ENCODE measurements at regions not wholly inside any gene's neighbourhood (a gene's known extent, or its start where the extent isn't known, plus 50 kb on each side); places are given as distances from the start of the nearest gene placed in this dataset.

GRCh38 chr11:113538451-113539412 is 63.5 kb upstream of the DRD2 start:
- DNase-seq (ENCODE audit: extremely low spot score): no peak
- POLR2A ChIA-PET: no interaction called here
- TF ChIP-seq, protein P1, sequence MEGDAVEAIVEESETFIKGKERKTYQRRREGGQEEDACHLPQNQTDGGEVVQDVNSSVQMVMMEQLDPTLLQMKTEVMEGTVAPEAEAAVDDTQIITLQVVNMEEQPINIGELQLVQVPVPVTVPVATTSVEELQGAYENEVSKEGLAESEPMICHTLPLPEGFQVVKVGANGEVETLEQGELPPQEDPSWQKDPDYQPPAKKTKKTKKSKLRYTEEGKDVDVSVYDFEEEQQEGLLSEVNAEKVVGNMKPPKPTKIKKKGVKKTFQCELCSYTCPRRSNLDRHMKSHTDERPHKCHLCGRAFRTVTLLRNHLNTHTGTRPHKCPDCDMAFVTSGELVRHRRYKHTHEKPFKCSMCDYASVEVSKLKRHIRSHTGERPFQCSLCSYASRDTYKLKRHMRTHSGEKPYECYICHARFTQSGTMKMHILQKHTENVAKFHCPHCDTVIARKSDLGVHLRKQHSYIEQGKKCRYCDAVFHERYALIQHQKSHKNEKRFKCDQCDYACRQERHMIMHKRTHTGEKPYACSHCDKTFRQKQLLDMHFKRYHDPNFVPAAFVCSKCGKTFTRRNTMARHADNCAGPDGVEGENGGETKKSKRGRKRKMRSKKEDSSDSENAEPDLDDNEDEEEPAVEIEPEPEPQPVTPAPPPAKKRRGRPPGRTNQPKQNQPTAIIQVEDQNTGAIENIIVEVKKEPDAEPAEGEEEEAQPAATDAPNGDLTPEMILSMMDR (IDR thresholded peaks at IDR 0.05; ENCODE audit: control extremely low read depth, extremely low read depth, low read depth, missing control alignments): no peak
- CTCF ChIA-PET: interaction anchor here (1.3 to 1.7 kb wide), 4 partner anchors 9 to 233 kb away, joined by 4 to 8 read pairs (median 6); no protein-coding TSS in a partner anchor

DNA sequence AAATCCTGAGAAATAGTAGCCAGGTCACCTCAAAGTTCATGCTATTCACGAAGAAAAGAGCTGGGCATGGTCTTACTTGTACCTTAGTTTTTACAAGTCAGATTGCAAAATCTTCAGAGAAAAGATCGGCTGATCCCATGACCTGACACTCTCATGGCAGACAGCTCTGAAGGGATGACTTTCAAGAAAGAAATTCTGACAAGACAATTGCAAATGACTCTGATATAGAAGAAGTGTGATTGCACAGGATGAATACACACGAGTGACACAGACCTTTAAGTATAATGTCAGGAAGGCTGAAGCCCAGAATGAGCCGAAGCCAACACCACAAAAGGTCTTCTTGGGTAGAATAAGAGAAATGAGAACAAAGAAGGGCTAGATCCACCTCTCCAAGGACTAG is 59.4 kb upstream of the DRD2 start:
- ChIA-PET POLR2A (no interaction called here), CTCF (interaction anchor here (1.1 to 6.1 kb wide), 4 partner anchors 14 to 229 kb away, joined by 3 to 70 read pairs (median 31); partner anchors contain the start of gene TTC12)
- no peak for DNase-seq (ENCODE audit: extremely low spot score)
- TF ChIP-seq, protein P1 (IDR thresholded peaks at IDR 0.05; ENCODE audit: control extremely low read depth, extremely low read depth, low read depth, missing control alignments): no peak

DNA sequence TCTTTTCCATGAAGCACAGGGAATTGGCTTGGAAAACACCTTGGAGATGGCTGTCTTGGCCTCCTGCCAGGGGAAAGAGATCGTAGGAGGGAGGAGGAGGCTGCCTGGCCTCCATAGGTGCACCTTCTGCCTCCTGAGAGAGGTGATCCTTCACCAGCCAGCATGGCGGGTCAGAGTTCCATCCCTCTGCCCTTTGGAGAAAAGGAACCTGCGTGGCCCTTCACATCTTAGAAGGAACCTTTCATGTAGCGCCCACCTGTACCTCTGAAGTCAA is 58.2 kb upstream of the DRD2 start:
- no peak for DNase-seq (ENCODE audit: extremely low spot score)
- TF ChIP-seq, protein P1 (IDR thresholded peaks at IDR 0.05; ENCODE audit: control extremely low read depth, extremely low read depth, low read depth, missing control alignments): no peak
- ChIA-PET POLR2A (no interaction called here), CTCF (interaction anchor here (0.7 to 6.1 kb wide), 20 partner anchors 11 to 727 kb away, joined by 3 to 70 read pairs (median 5); partner anchors contain the start of genes TTC12 and ZW10)

DNA sequence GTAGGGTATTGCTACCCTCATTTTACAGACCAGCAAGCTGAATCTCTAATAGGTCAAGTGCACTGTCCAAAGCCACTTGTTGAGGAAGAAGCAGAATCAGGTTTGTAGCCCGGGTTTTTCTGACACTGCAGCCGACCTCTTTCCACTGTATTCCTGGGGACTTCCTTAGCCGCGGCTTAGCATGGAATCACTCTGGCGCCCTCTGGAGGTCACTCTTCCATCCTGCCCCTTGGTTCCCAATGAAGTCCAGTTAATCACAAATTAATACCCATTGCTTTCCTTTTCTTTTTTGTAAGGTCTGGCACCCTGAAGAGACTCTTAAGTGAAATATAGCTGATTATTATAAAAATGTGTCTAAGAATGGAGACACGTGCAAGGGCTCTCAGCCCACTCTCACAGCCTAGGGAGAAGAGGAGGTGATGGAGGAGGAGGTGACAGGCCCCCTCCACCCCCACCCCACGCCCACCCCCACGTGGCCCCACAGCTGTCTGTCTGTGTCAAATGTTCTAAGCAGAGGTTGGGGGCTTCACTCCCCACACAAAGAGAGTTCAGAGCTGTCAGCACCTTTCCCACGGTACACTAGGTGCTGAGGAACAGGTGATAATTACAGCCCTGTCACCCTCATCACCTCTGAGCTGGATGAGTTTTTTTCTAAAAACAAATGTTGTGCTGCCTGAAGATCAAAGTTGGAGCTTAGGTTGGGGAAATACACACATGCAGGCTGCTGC is 57.7 kb upstream of the DRD2 start:
- peak; percentile 69 for DNase-seq (ENCODE audit: extremely low spot score)
- TF ChIP-seq, protein P1 (IDR thresholded peaks at IDR 0.05; ENCODE audit: control extremely low read depth, extremely low read depth, low read depth, missing control alignments): peak; percentile 78
- ChIA-PET POLR2A (no interaction called here), CTCF (interaction anchor here (0.7 to 6.1 kb wide), 24 partner anchors 8 to 728 kb away, joined by 3 to 70 read pairs (median 5); partner anchors contain the start of genes TTC12 and ZW10)

DNA sequence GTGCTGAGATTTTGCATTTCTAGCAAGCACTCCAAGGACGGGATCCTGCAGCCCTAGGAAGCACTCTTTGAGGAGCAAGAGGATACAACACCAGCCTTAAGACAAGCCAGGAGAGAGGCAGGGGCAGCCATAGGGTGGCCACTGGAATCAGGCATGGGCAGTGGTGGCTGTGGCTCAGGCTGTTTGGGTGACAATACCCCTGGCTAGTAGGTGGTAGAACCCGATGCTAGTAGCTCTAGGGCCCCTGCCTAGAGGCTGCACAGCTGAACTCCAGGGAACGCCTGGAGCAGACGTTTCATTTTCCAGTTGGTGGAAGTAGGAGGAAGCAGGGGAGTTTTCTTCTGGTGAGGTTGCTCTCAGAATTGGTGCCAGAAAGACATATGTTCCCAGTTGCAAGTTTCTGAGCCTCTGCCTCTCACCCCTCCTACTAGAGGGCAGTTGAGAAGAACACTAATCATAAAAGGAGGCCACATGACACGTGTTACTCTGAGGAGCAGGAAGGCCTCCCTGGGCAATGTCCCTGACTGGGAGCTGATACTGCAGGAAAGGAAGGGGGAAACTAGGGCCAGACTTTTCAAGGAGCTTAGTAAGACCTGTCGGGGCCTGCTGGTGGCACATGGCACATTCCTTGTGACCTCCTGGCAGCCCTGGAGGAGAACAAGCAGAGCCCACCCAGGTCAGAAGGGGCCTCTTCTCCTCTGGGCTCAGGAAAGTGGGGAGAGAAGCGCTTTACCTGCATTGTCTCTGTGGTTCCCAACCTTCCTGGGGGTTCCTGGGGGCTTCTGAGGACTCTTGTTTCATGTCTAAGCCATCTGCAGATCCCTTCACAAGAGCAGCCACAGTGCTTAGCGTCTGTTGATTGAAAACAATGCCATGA is 56.6 kb upstream of the DRD2 start:
- ChIA-PET CTCF (interaction anchor here (0.8 to 6.1 kb wide), 20 partner anchors 9 to 729 kb away, joined by 3 to 70 read pairs (median 4); partner anchors contain the start of genes TTC12 and ZW10), POLR2A (no interaction called here)
- TF ChIP-seq, protein P1 (IDR thresholded peaks at IDR 0.05; ENCODE audit: control extremely low read depth, extremely low read depth, low read depth, missing control alignments): no peak
- DNase-seq (ENCODE audit: extremely low spot score): no peak

Measured in GM10248 (cell line).